ENCODE measurements at regions not wholly inside any gene's neighbourhood (a gene's known extent, or its start where the extent isn't known, plus 50 kb on each side); places are given as distances from the start of the nearest gene placed in this dataset.

DNA sequence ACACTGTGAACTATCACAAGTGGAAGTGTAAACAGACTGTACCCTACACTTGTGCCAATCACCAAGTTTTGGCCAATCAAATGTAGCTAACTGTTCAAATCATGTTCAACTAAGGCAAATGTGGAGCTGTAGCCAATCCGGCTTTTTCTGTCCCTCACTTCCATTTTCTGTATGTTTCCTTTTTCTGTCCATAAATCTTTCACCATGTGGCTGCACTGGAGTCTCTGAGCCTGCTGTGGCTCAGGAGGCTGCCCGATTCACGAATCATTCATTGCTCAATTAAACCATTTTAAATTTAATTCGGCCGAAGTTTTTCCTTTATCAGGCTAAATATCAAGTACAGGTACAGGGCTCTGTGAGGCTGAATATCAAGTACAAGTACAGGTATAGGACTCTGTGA is 216.5 kb downstream of the RFC3 start:
- H3K9me3 ChIP-seq (replicated peaks in 1 of 3) = no peaks in the 10 kb centered on the region
- intact Hi-C loops (cut with DNase I) = no loop called here
- WGBS, 4 donors = 88 to 94% (median 91%) methylated on average over 5 of the region's 5 CpGs
- TF ChIP-seq, protein P1, sequence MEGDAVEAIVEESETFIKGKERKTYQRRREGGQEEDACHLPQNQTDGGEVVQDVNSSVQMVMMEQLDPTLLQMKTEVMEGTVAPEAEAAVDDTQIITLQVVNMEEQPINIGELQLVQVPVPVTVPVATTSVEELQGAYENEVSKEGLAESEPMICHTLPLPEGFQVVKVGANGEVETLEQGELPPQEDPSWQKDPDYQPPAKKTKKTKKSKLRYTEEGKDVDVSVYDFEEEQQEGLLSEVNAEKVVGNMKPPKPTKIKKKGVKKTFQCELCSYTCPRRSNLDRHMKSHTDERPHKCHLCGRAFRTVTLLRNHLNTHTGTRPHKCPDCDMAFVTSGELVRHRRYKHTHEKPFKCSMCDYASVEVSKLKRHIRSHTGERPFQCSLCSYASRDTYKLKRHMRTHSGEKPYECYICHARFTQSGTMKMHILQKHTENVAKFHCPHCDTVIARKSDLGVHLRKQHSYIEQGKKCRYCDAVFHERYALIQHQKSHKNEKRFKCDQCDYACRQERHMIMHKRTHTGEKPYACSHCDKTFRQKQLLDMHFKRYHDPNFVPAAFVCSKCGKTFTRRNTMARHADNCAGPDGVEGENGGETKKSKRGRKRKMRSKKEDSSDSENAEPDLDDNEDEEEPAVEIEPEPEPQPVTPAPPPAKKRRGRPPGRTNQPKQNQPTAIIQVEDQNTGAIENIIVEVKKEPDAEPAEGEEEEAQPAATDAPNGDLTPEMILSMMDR (IDR thresholded peaks at IDR 0.05) = no peak
- no peak for TF ChIP-seq POLR2A (IDR thresholded peaks at IDR 0.05)
- H3K27ac ChIP-seq = no peak overlapping the region
- DNase-seq = no peak
- H3K27me3 ChIP-seq = no peaks in the 10 kb centered on the region
- H3K36me3 ChIP-seq (replicated peaks in 1 of 2) = no peaks in the 10 kb centered on the region
- H3K4me1 ChIP-seq (replicated peaks in 1 of 2) = no peaks in the 10 kb centered on the region
- no peak overlapping the region for H3K4me3 ChIP-seq

- no peaks in the 10 kb centered on the region for H3K36me3 ChIP-seq (replicated peaks in 1 of 2)
- H3K9me3 ChIP-seq (replicated peaks in 1 of 3) = no peaks in the 10 kb centered on the region
- peak overlapping the region in 2 of 5 donors; percentile 38 to 53 for H3K27ac ChIP-seq
- intact Hi-C loops (cut with DNase I) = no loop called here
- 88 to 94% (median 92%) methylated on average over 4 of the region's 4 CpGs for WGBS, 4 donors
- H3K4me3 ChIP-seq = no peak overlapping the region
- no peaks in the 10 kb centered on the region for H3K4me1 ChIP-seq (replicated peaks in 1 of 2)
- DNase-seq = no peak
- TF ChIP-seq, protein P1 (IDR thresholded peaks at IDR 0.05) = no peak
- no peak for TF ChIP-seq POLR2A (IDR thresholded peaks at IDR 0.05)
- no peaks in the 10 kb centered on the region for H3K27me3 ChIP-seq
Observed at GRCh38 chr13:34035178-34035577, 217.2 kb downstream of the RFC3 start.

- H3K36me3 ChIP-seq (replicated peaks in 1 of 2) = no peaks in the 10 kb centered on the region
- H3K4me1 ChIP-seq (replicated peaks in 1 of 2) = no peaks in the 10 kb centered on the region
- intact Hi-C loops (cut with DNase I) = no loop called here
- TF ChIP-seq POLR2A (IDR thresholded peaks at IDR 0.05) = no peak
- DNase-seq = peak in 4 of 7 donors; percentile 18 to 42 (median 29)
- no peak overlapping the region for H3K4me3 ChIP-seq
- WGBS, 4 donors = 45 to 53% (median 48%) methylated on average over 3 of the region's 3 CpGs
- no peaks in the 10 kb centered on the region for H3K9me3 ChIP-seq (replicated peaks in 1 of 3)
- H3K27me3 ChIP-seq = no peaks in the 10 kb centered on the region
- H3K27ac ChIP-seq = peak overlapping the region in 3 of 5 donors; percentile 16 to 53 (median 38)
Observed at GRCh38 chr13:34035676-34036325, 217.9 kb downstream of the RFC3 start.

- no peak for DNase-seq
- H3K9me3 ChIP-seq (replicated peaks in 1 of 3) = no peaks in the 10 kb centered on the region
- H3K27me3 ChIP-seq = no peaks in the 10 kb centered on the region
- no peak overlapping the region for H3K27ac ChIP-seq
- H3K4me3 ChIP-seq = no peak overlapping the region
- intact Hi-C loops (cut with DNase I) = no loop called here
- WGBS, 4 donors = 81 to 92% (median 88%) methylated on average over 7 of the region's 7 CpGs
- H3K36me3 ChIP-seq (replicated peaks in 1 of 2) = no peaks in the 10 kb centered on the region
- H3K4me1 ChIP-seq (replicated peaks in 1 of 2) = no peaks in the 10 kb centered on the region
- TF ChIP-seq, protein P1 (IDR thresholded peaks at IDR 0.05) = no peak
- no peak for TF ChIP-seq POLR2A (IDR thresholded peaks at IDR 0.05)
Observed at GRCh38 chr13:34037636-34038540, 219.9 kb downstream of the RFC3 start.
